NT2/D1 (cell line): ENCODE measurements at regions not wholly inside any gene's neighbourhood (a gene's known extent, or its start where the extent isn't known, plus 50 kb on each side); places are given as distances from the start of the nearest gene placed in this dataset.

Source experiments
- YY1 ChIP-seq: IDR thresholded peaks from 2 replicates; pipeline ENCODE4 v1.6.1; 2011; ENCODE audit not compliant: insufficient read length, insufficient read depth
- ZNF274 ChIP-seq: IDR thresholded peaks from 2 replicates; pipeline ENCODE4 v1.6.1; 2011; ENCODE audit warnings: mild to moderate bottlenecking, low read depth, low read length

GRCh38 chr10:104576611-104577010, 64.5 kb upstream of the SORCS3 start:
- no peak for TF ChIP-seq YY1
- no peak for TF ChIP-seq ZNF274
